K562 (cell line): ENCODE measurements at regions not wholly inside any gene's neighbourhood (a gene's known extent, or its start where the extent isn't known, plus 50 kb on each side); places are given as distances from the start of the nearest gene placed in this dataset.

ENCODE experiments used
- ATAC-seq: fragments of 200-7000 bp; cut with Tn5 transposase; 3 replicates; pipeline ENCODE4 v1.9.1; 2020; ENCODE audit warnings: moderate library complexity
- BruUV-seq: library from RNA; stranded (reverse); fragments of 400-500 nt; replicated peaks from 2 replicates; lab custom pipeline; 2021; lab: Mats Ljungman, UMichigan
- CTCF ChIA-PET: fragments of 300-600 bp; formaldehyde crosslinking; extraction: SDS; loops from one replicate; lab custom pipeline; 2021; ENCODE audit warnings: low intra/inter-chr PET ratio; lab: Yijun Ruan, JAX
- POLR2A ChIA-PET: fragments of 300-600, 350-650 bp; sonication (Branson Sonifier 250); formaldehyde crosslinking; extraction: SDS; loops from one replicate; lab custom pipeline; 2021; ENCODE audit warnings: antibody characterized with exemption, inconsistent platforms; lab: Yijun Ruan, JAX
- DNase-seq, 4 experiments: peaks; one replicate each; pipeline versions ENCODE4 v3.0.0 to v3.0.0-alpha.2; 2011 to 2018; ENCODE audit warnings: low spot score in 3 of 4, mixed read lengths in 3 of 4; ENCODE audit errors: extremely low read depth in 1 of 4
- FAIRE-seq: peaks from 2 replicates; lab custom pipeline; 2011; peaks lifted over from hg19 to GRCh38; lab: Jason Lieb, UNC
- H2AFZ ChIP-seq: 2 replicates; pipeline ENCODE4 v1.6.0; 2011; ENCODE audit warnings: low read depth, low read length, control low read depth, inconsistent platforms
- H3K27ac ChIP-seq: fragments of 200-600 bp; 3 replicates; pipeline ENCODE4 v1.8.0; 2011; ENCODE audit warnings: low read depth, mild to moderate bottlenecking, control low read depth, inconsistent platforms, low read length, moderate library complexity, mixed read lengths; ENCODE audit errors: extremely low read depth
- H3K27me3 ChIP-seq, 2 experiments: fragments of 300-600 bp in 1 of 2; 2 replicates in 1 of 2; 3 replicates in 1 of 2; pipeline versions ENCODE4 v1.6.0 to v1.8.0; 2011; ENCODE audit warnings: inconsistent platforms in 2 of 2, low read length in 2 of 2, mild to moderate bottlenecking in 1 of 2, mixed read lengths in 1 of 2, moderate library complexity in 1 of 2; ENCODE audit not compliant: control insufficient read depth in 2 of 2, insufficient read depth in 2 of 2
- H3K36me3 ChIP-seq: fragments of 300-600 bp; 3 replicates; pipeline ENCODE4 v1.8.0; 2011; ENCODE audit warnings: mild to moderate bottlenecking, low read length, inconsistent platforms; ENCODE audit not compliant: control insufficient read depth, insufficient read depth
- H3K4me1 ChIP-seq, 2 experiments: fragments of 200-600 bp in 1 of 2; replicated peaks in 1 of 2; 2 replicates in 1 of 2; 3 replicates in 1 of 2; pipeline versions ENCODE4 v1.5.1 to v1.8.0; 2011; ENCODE audit warnings: inconsistent platforms in 2 of 2, low read length in 2 of 2, mild to moderate bottlenecking in 1 of 2, mixed read lengths in 1 of 2, moderate library complexity in 1 of 2; ENCODE audit not compliant: control insufficient read depth in 2 of 2, insufficient read depth in 2 of 2
- H3K4me2 ChIP-seq: 2 replicates; pipeline ENCODE4 v1.6.1; 2011; ENCODE audit warnings: low read length, control low read depth, inconsistent platforms, mixed read lengths; ENCODE audit not compliant: insufficient read depth
- H3K4me3 ChIP-seq: fragments of 200-600 bp; sonication (generic), shearing (Covaris generic); 2 replicates; pipeline ENCODE4 v1.5.1; 2016; ENCODE audit warnings: control low read depth, inconsistent platforms
- H3K79me2 ChIP-seq: fragments of 200-600 bp; 3 replicates; pipeline ENCODE4 v1.8.0; 2011; ENCODE audit warnings: low read length, inconsistent platforms; ENCODE audit not compliant: control insufficient read depth, insufficient read depth
- H3K9ac ChIP-seq, 2 experiments: 2 replicates each; pipeline versions ENCODE4 v1.6.0 to v1.6.1; 2011; ENCODE audit warnings: low read depth in 2 of 2, low read length in 2 of 2, control low read depth in 1 of 2, inconsistent platforms in 1 of 2, mild to moderate bottlenecking in 1 of 2, mixed read lengths in 1 of 2; ENCODE audit not compliant: insufficient read depth in 1 of 2
- H3K9me1 ChIP-seq: one replicate; pipeline ENCODE4 v1.6.0; 2011; ENCODE audit warnings: inconsistent platforms, mild to moderate bottlenecking, low read length, moderate library complexity; ENCODE audit not compliant: control insufficient read depth, insufficient read depth
- H3K9me3 ChIP-seq: replicated peaks from 2 replicates; pipeline ENCODE4 v1.5.1; 2011; ENCODE audit warnings: low read depth, low read length, inconsistent platforms; ENCODE audit not compliant: control insufficient read depth, insufficient read depth
- H4K20me1 ChIP-seq: replicated peaks from 2 replicates; pipeline ENCODE4 v1.6.1; 2011; ENCODE audit warnings: low read length, inconsistent platforms, mixed read lengths; ENCODE audit not compliant: control insufficient read depth, insufficient read depth
- BACH1 ChIP-seq: fragments of 200-800 bp; sonication (Bioruptor generic); IDR thresholded peaks from 2 replicates; pipeline ENCODE4 v1.6.1; 2016; ENCODE audit warnings: missing genetic modification characterization, missing compliant biosample characterization
- CBFB ChIP-seq: sonication (generic); formaldehyde crosslinking; IDR thresholded peaks from 2 replicates; pipeline ENCODE4 v1.4.0; 2020; ENCODE audit warnings: mild to moderate bottlenecking, missing genetic modification reagents
- CGGBP1 ChIP-seq: fragments of 250-450 bp; sonication (Bioruptor Pico); IDR thresholded peaks from 2 replicates; pipeline ENCODE4 v1.9.0; 2021; ENCODE audit warnings: mild to moderate bottlenecking
- CHD2 ChIP-seq: IDR thresholded peaks from 2 replicates; pipeline ENCODE4 v1.6.1; 2011; ENCODE audit warnings: low read depth, low read length
- EP400 ChIP-seq: fragments of 450-650 bp; IDR thresholded peaks from 2 replicates; pipeline ENCODE4 v1.6.1; 2017; ENCODE audit warnings: antibody characterized with exemption, mild to moderate bottlenecking, moderate library complexity
- IFI16 ChIP-seq: fragments of 250-450 bp; sonication (Bioruptor Pico); IDR thresholded peaks from 2 replicates; pipeline ENCODE4 v2.1.2; 2022; ENCODE audit warnings: mild to moderate bottlenecking, inconsistent platforms
- MEF2A ChIP-seq: IDR thresholded peaks from 2 replicates; pipeline ENCODE4 v1.6.1; 2011; ENCODE audit warnings: low read depth, mild to moderate bottlenecking, low read length, moderate library complexity; ENCODE audit not compliant: control insufficient read depth
- MIER1 ChIP-seq: fragments of 450-650 bp; IDR thresholded peaks from 2 replicates; pipeline ENCODE4 v1.6.1; 2016; ENCODE audit warnings: antibody characterized with exemption, mild to moderate bottlenecking, low read depth
- MXI1 ChIP-seq: IDR thresholded peaks from 2 replicates; pipeline ENCODE4 v1.6.1; 2011; ENCODE audit warnings: low read depth, mild to moderate bottlenecking, improper control_type of control experiment, low read length
- PHF8 ChIP-seq: fragments of 200-600 bp; sonication (generic); IDR thresholded peaks from 2 replicates; pipeline ENCODE4 v1.6.1; 2012; ENCODE audit warnings: mixed run types, mild to moderate bottlenecking, inconsistent platforms, low read length, moderate library complexity, borderline replicate concordance
- POU5F1 ChIP-seq: fragments of 150-350 bp; IDR thresholded peaks from 2 replicates; pipeline ENCODE4 v1.6.1; 2014; ENCODE audit warnings: borderline replicate concordance, low read length, low read depth, mild to moderate bottlenecking; ENCODE audit not compliant: partially characterized antibody
- RAD21 ChIP-seq, 2 experiments: fragments of 250-450 bp in 1 of 2; fragments of 450-650 bp in 1 of 2; sonication (Bioruptor Pico) in 1 of 2; formaldehyde crosslinking in 1 of 2; IDR thresholded peaks in 1 of 2; conservative IDR thresholded peaks in 1 of 2; 2 replicates each; pipeline versions ENCODE4 v1.4.0 to v1.8.0; 2020 to 2022; ENCODE audit warnings: mild to moderate bottlenecking in 2 of 2, moderate library complexity in 1 of 2
- RBM25 ChIP-seq: fragments of 200-400 bp; formaldehyde crosslinking; IDR thresholded peaks from 2 replicates; pipeline ENCODE4 v1.6.1; 2018; ENCODE audit warnings: low read length, low read depth, moderate library complexity; ENCODE audit not compliant: severe bottlenecking
- SUPT5H ChIP-seq: fragments of 450-650 bp; IDR thresholded peaks from 2 replicates; pipeline ENCODE4 v1.6.1; 2016
- ZBTB9 ChIP-seq: fragments of 450-650 bp; formaldehyde crosslinking; IDR thresholded peaks from 2 replicates; pipeline ENCODE4 v1.4.0; 2020; ENCODE audit warnings: mild to moderate bottlenecking, moderate library complexity
- ZNF133 ChIP-seq: fragments of 250-450 bp; sonication (Bioruptor Pico); IDR thresholded peaks from 2 replicates; pipeline ENCODE4 v1.4.0; 2020; ENCODE audit warnings: mild to moderate bottlenecking
- WGBS: fragments of 100-300 bp; shearing (Covaris generic); methylation state at CpG from one replicate; pipeline ENCODE4 v1.1.6; 2016; ENCODE audit warnings: low coverage, mixed read lengths; ENCODE audit not compliant: insufficient coverage; ENCODE audit errors: missing lambda C conversion rate; 5-methylcytosine and 5-hydroxymethylcytosine counted together
- in situ Hi-C: fragments of 300-500 bp; cut with MboI; formaldehyde crosslinking; loops from 4 replicates; pipeline ENCODE4 v1.15.0; 2018; ENCODE audit warnings: inconsistent platforms, mixed read lengths
- intact Hi-C: fragments of 100-400 bp; cut with micrococcal nuclease; formaldehyde crosslinking; loops from 2 replicates; pipeline ENCODE4 v1.14.2; 2022

GRCh38 chr18:45548614-45549013 is 66.7 kb upstream of the SLC14A2 start:
- H3K79me2 ChIP-seq, result no peaks in the 10 kb centered on the region
- FAIRE-seq (no peak), DNase-seq (no peak), ATAC-seq (no peak)
- WGBS, result 0% methylated on average over 1 of the region's 1 CpG
- CTCF ChIA-PET, result no interaction called here
- TF ChIP-seq CBFB (CRISPR knock-in tag) (no peak), EP400 (no peak), MXI1 (no peak), SUPT5H (no peak), MEF2A (no peak), RBM25 (no peak), MIER1 (no peak), RAD21 (CRISPR knock-in tag; conservative IDR thresholded peaks at IDR 0.05 in 1 of 2, IDR thresholded peaks at IDR 0.05 in 1 of 2) (no peak), ZBTB9 (no peak), CHD2 (no peak), BACH1 (tag) (no peak), IFI16 (CRISPR knock-in tag) (no peak), CGGBP1 (CRISPR knock-in tag) (no peak), PHF8 (no peak), ZNF133 (CRISPR knock-in tag) (no peak), POU5F1 (no peak)
- intact Hi-C loops, result no loop called here
- POLR2A ChIA-PET, result no interaction called here
- no peak overlapping the region for H3K27ac ChIP-seq
- no TSS peak for BruUV-seq
- no peaks in the 10 kb centered on the region for H3K4me1 ChIP-seq
- no peaks in the 10 kb centered on the region for H3K36me3 ChIP-seq
- no peaks in the 10 kb centered on the region for H3K9me3 ChIP-seq
- H2AFZ ChIP-seq, result no peak overlapping the region
- peaks cover 0 to 5% of the 10 kb centered on the region in 2 experiments; a peak in 2 of 5 replicates for H3K27me3 ChIP-seq
- no peak overlapping the region for H3K9ac ChIP-seq
- no peaks in the 10 kb centered on the region for H4K20me1 ChIP-seq
- no peak overlapping the region for H3K4me2 ChIP-seq
- no peak overlapping the region for H3K4me3 ChIP-seq
- H3K9me1 ChIP-seq, result no peaks in the 10 kb centered on the region
- in situ Hi-C loops, result no loop called here
